Gastroesophageal sphincter (tissue), 4 donors: ENCODE measurements at regions not wholly inside any gene's neighbourhood (a gene's known extent, or its start where the extent isn't known, plus 50 kb on each side); places are given as distances from the start of the nearest gene placed in this dataset.
A peak's percentile ranks its signal among the peaks of the same experiment; 100 is the strongest.

Source experiments
- ATAC-seq: fragments of 150-250 bp; one replicate; pipeline ENCODE4 v1.9.1; 2016; ENCODE audit warnings: mild to moderate bottlenecking, moderate library complexity
- H3K27ac ChIP-seq, 4 donors: fragments of 200-600 bp; sonication (generic) in 3 of 4; 1 replicate in 3 of 4; 2 replicates in 1 of 4; pipeline ENCODE4 v1.5.1; 2016 to 2019
- H3K27me3 ChIP-seq: fragments of 200-600 bp; sonication (generic); one replicate; pipeline ENCODE4 v1.5.1; 2019
- H3K36me3 ChIP-seq, 2 donors: fragments of 200-600 bp; sonication (generic); one replicate each; pipeline ENCODE4 v1.5.1; 2019; ENCODE audit warnings: control low read depth in 1 of 2
- H3K4me1 ChIP-seq, 3 donors: fragments of 200-600 bp; sonication (generic); 1 replicate in 2 of 3; 2 replicates in 1 of 3; pipeline ENCODE4 v1.5.1; 2016 to 2019; ENCODE audit warnings: control low read depth in 2 of 3
- H3K4me3 ChIP-seq, 2 donors: fragments of 200-600 bp; sonication (generic); one replicate each; pipeline ENCODE4 v1.5.1; 2019; ENCODE audit warnings: mild to moderate bottlenecking in 1 of 2, moderate library complexity in 1 of 2
- H3K9me3 ChIP-seq, 3 donors: fragments of 200-600 bp; sonication (generic); one replicate each; pipeline ENCODE4 v1.5.1; 2017 to 2019; ENCODE audit warnings: control low read depth in 2 of 3
- EP300 ChIP-seq: sonication (generic); formaldehyde crosslinking; IDR thresholded peaks from one replicate; pipeline ENCODE4 v1.6.1; 2017; ENCODE audit warnings: antibody characterized with exemption, mild to moderate bottlenecking
- POLR2A ChIP-seq, 2 donors: fragments of 450-650 bp; IDR thresholded peaks; one replicate each; pipeline ENCODE4 v1.6.1; 2017; ENCODE audit warnings: antibody characterized with exemption in 2 of 2, mild to moderate bottlenecking in 2 of 2, moderate library complexity in 1 of 2
- POLR2AphosphoS5 ChIP-seq: sonication (generic); formaldehyde crosslinking; IDR thresholded peaks from one replicate; pipeline ENCODE4 v1.6.1; 2017; ENCODE audit warnings: antibody characterized with exemption
- WGBS, 2 donors: methylation state at CpG; one replicate each; pipeline ENCODE4 v1.1.5; 2018; ENCODE audit warnings: low coverage in 1 of 2; 5-methylcytosine and 5-hydroxymethylcytosine counted together
- TF ChIP-seq, protein P1 (sequence below), 4 experiments: fragments of 200-600 bp in 2 of 4; fragments of 450-650 bp in 2 of 4; sonication (generic) in 1 of 4; IDR thresholded peaks; one replicate each; pipeline ENCODE4 v1.5.1; 2017 to 2019; ENCODE audit warnings: antibody characterized with exemption in 4 of 4, mild to moderate bottlenecking in 2 of 4, moderate library complexity in 2 of 4

DNA sequence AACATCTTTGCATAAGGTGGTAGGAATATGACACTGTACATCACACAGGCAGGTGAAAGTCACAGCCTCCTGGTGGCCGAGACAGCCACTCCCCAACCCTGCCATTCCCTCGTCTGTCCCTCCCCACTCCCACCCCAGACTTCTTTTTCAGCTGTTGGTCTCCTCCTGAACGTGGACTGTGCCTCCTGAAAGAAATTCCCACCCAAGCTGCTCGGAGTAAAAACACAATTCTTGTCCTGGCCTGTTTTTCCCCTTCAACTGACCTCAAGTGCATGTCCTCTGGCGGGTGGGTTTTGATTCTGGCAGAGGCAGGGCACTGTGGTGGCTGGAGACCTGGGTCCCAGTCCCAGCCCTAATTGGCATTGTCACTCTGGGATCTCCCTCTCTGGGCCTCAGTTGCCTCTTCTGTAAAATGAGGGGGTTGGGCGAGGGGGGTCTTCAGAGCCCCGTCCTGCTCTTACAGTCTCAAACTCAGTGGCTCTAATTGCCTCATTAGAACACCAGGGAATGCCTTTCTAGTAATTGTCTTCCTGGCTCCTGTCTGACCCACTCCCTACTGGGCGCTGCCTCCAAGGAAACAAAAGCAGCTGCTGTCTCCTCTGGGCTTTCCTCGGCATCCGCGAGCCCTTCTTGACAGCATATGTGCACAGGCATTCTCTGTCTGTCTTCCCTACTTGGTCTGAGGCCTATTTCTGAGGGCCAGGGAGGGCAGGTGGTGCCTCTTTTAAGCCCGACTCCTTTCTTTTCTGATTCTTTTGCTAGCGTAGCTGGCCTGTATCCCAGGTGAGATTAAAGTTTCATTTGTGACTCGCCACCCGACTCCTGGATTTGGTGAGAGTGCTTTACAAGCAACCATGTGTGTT, 186.6 kb upstream of the RMST start:
- Histone ChIP-seq H3K36me3 (no peaks in the 10 kb centered on the region), H3K4me1 (peaks cover 0 to 20% (median 0%) of the 10 kb centered on the region in 3 donors), H3K4me3 (no peak overlapping the region), H3K27ac (peak overlapping the region in 1 of 4 donors; percentile 12), H3K27me3 (no peaks in the 10 kb centered on the region), H3K9me3 (no peaks in the 10 kb centered on the region)
- ATAC-seq, result no peak
- no peak for TF ChIP-seq EP300
- TF ChIP-seq POLR2AphosphoS5, result no peak
- TF ChIP-seq, protein P1, sequence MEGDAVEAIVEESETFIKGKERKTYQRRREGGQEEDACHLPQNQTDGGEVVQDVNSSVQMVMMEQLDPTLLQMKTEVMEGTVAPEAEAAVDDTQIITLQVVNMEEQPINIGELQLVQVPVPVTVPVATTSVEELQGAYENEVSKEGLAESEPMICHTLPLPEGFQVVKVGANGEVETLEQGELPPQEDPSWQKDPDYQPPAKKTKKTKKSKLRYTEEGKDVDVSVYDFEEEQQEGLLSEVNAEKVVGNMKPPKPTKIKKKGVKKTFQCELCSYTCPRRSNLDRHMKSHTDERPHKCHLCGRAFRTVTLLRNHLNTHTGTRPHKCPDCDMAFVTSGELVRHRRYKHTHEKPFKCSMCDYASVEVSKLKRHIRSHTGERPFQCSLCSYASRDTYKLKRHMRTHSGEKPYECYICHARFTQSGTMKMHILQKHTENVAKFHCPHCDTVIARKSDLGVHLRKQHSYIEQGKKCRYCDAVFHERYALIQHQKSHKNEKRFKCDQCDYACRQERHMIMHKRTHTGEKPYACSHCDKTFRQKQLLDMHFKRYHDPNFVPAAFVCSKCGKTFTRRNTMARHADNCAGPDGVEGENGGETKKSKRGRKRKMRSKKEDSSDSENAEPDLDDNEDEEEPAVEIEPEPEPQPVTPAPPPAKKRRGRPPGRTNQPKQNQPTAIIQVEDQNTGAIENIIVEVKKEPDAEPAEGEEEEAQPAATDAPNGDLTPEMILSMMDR (IDR thresholded peaks at IDR 0.05), result no peak
- no peak for TF ChIP-seq POLR2A (IDR thresholded peaks at IDR 0.05)
- 47 to 57% methylated on average over 4 to 13 of the region's 15 CpGs for WGBS, 2 donors

DNA sequence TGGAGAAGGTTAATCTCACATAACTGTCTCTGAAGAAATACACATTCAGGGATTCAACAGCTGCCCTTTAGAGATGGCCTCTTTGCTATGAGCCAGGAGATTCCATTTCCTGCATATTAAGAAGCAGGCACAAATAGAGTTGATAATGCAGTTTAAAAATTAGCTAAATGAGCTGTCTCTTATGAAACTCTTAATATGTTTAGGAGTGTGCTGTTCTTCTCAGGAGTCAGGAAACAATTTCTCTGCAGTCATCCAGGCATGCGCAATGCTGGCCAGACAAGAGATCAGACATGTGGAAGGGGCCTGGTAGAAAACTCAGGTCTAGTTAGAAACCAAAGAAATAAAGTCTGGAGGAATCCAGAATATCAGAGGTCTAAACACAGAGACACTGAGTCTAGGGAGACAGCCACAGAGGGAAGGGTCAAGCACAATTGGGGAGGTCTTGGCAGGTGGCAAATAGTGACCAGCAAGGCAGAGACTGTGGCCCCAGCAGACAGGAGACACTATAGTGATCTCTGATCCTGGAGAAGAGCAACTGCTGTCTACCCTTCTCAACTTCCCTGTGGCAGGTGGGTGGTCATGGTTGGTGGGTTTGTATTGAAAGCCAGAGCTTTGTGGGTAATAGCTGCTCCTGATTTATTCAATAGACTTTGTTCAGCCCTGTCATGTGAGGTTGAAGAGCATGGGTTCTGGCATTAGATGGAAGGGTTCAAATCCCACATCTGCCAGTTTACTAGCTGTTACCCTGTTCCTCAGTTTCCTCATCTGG, 185.8 kb upstream of the RMST start:
- peaks cover 0 to 20% (median 0%) of the 10 kb centered on the region in 3 donors for H3K4me1 ChIP-seq
- H3K9me3 ChIP-seq, result no peaks in the 10 kb centered on the region
- H3K27ac ChIP-seq, result no peak overlapping the region
- no peaks in the 10 kb centered on the region for H3K36me3 ChIP-seq
- 80 to 90% methylated on average over 1 of the region's 1 CpG for WGBS, 2 donors
- TF ChIP-seq, protein P1 (IDR thresholded peaks at IDR 0.05), result no peak
- TF ChIP-seq EP300 (no peak), POLR2A (IDR thresholded peaks at IDR 0.05) (no peak), POLR2AphosphoS5 (no peak)
- no peak for ATAC-seq
- H3K4me3 ChIP-seq, result no peak overlapping the region
- H3K27me3 ChIP-seq, result no peaks in the 10 kb centered on the region

DNA sequence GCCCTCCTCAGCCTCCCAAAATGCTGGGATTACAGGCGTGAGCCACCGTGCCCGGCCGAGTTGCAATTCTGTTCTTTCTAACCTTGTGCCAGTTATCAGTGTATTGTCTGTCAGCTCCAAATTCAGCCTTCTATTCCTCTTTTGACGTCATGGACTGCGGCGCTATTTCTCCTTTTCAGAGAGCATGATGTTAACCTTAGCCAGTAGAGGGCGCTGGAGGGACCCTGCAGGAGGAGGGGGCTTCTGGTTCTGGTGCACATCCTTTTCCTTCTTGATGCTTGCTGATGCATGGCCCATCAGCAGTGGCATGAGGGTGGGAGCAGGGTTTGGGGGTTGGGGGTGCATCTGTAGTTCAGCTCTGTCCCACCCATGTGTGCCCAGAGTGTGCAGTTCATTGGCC, 179.3 kb upstream of the RMST start:
- 77 to 87% methylated on average over 5 to 7 of the region's 8 CpGs for WGBS, 2 donors
- Histone ChIP-seq H3K36me3 (no peaks in the 10 kb centered on the region), H3K4me1 (no peaks in the 10 kb centered on the region), H3K27me3 (no peaks in the 10 kb centered on the region), H3K27ac (no peak overlapping the region), H3K4me3 (no peak overlapping the region), H3K9me3 (no peaks in the 10 kb centered on the region)
- peak; percentile 22 for ATAC-seq
- TF ChIP-seq EP300, result no peak
- TF ChIP-seq POLR2A (IDR thresholded peaks at IDR 0.05), result no peak
- no peak for TF ChIP-seq POLR2AphosphoS5
- TF ChIP-seq, protein P1 (IDR thresholded peaks at IDR 0.05), result no peak

DNA sequence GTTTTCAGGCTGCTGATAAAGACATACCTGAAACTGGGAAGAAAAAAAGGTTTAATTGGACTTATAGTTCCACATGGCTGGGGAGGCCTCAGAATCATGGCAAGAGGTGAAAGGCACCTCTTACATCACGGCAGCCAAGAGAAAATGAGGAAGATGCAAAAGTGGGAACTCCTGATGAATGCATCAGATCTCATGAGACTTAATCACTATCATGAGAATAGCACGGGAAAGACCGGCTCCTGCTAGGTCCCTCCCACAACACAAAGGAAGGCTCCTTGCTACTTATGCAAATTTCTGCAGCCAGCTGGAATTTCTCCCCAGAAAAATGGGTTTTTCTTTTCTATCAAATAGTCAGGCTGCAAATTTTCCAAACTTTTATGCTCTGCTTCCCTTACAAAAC, 174.1 kb upstream of the RMST start:
- no peak for TF ChIP-seq EP300
- TF ChIP-seq, protein P1 (IDR thresholded peaks at IDR 0.05), result no peak
- no peak for TF ChIP-seq POLR2A (IDR thresholded peaks at IDR 0.05)
- TF ChIP-seq POLR2AphosphoS5, result no peak
- Histone ChIP-seq H3K4me1 (no peaks in the 10 kb centered on the region), H3K27me3 (no peaks in the 10 kb centered on the region), H3K4me3 (no peak overlapping the region), H3K9me3 (no peaks in the 10 kb centered on the region), H3K36me3 (no peaks in the 10 kb centered on the region), H3K27ac (no peak overlapping the region)
- WGBS, 2 donors, result 67 to 81% methylated on average over 3 of the region's 3 CpGs
- ATAC-seq, result no peak
